8988T (cell line): ENCODE measurements at regions not wholly inside any gene's neighbourhood (a gene's known extent, or its start where the extent isn't known, plus 50 kb on each side); places are given as distances from the start of the nearest gene placed in this dataset.
"Not testable (repeated sequence)": the region's sequence is repeated elsewhere in the genome, so short reads cannot be mapped to it uniquely, and the experiment has no call there.

Experiments used
- DNase-seq: peaks from one replicate; pipeline ENCODE4 v3.0.0; 2011

GRCh38 chr12:11980115-11980514 is 90.6 kb upstream of the BCL2L14 start:
- no peak for DNase-seq

- DNase-seq: no peak
Measured at GRCh38 chr12:11981121-11981733, 89.5 kb upstream of the BCL2L14 start.

GRCh38 chr12:11984417-11984816 is 86.3 kb upstream of the BCL2L14 start:
- DNase-seq: no peak

- no peak for DNase-seq
Measured at GRCh38 chr12:11986165-11986564, 84.6 kb upstream of the BCL2L14 start.

GRCh38 chr12:11987901-11988300 is 82.8 kb upstream of the BCL2L14 start:
- no peak for DNase-seq

- no peak for DNase-seq
Measured at GRCh38 chr12:11991604-11992003, 79.1 kb upstream of the BCL2L14 start.

- no peak for DNase-seq
Measured at GRCh38 chr12:11992515-11992914, 78.2 kb upstream of the BCL2L14 start.

- DNase-seq: not testable (repeated sequence)
Measured at GRCh38 chr12:11998307-11998943, 72.3 kb upstream of the BCL2L14 start.

GRCh38 chr12:11998944-11999315 is 71.8 kb upstream of the BCL2L14 start:
- DNase-seq: no peak

GRCh38 chr12:12003609-12004008 is 67.1 kb upstream of the BCL2L14 start:
- DNase-seq: no peak

GRCh38 chr12:12004524-12004923 is 66.2 kb upstream of the BCL2L14 start:
- no peak for DNase-seq

- DNase-seq: no peak
Measured at GRCh38 chr12:12007001-12007712, 63.6 kb upstream of the BCL2L14 start.

- no peak for DNase-seq
Measured at GRCh38 chr12:12007713-12008231, 63.0 kb upstream of the BCL2L14 start.

GRCh38 chr12:12008232-12008850 is 62.4 kb upstream of the BCL2L14 start:
- DNase-seq: no peak

GRCh38 chr12:12008931-12009611 is 61.7 kb upstream of the BCL2L14 start:
- DNase-seq: no peak

GRCh38 chr12:12009749-12010276 is 60.9 kb upstream of the BCL2L14 start:
- not testable (repeated sequence) for DNase-seq

GRCh38 chr12:12010277-12011039 is 60.3 kb upstream of the BCL2L14 start:
- no peak for DNase-seq

GRCh38 chr12:12011880-12012260 is 58.9 kb upstream of the BCL2L14 start:
- no peak for DNase-seq

GRCh38 chr12:12015073-12015685 is 55.6 kb upstream of the BCL2L14 start:
- no peak for DNase-seq

GRCh38 chr12:12016284-12017100 is 54.2 kb upstream of the BCL2L14 start:
- no peak for DNase-seq

- no peak for DNase-seq
Measured at GRCh38 chr12:12017135-12017581, 53.6 kb upstream of the BCL2L14 start.
